ENCODE measurements at regions not wholly inside any gene's neighbourhood (a gene's known extent, or its start where the extent isn't known, plus 50 kb on each side); places are given as distances from the start of the nearest gene placed in this dataset.
"Not testable (repeated sequence)": the region's sequence is repeated elsewhere in the genome, so short reads cannot be mapped to it uniquely, and the experiment has no call there.

GRCh38 chr5:118506217-118506852, 482.0 kb downstream of the DTWD2 start:
- intact Hi-C loops (cut with DNase I): no loop called here
- no peaks in the 10 kb centered on the region for H3K27me3 ChIP-seq
- WGBS, 2 donors: 67 to 78% methylated on average over 4 of the region's 4 CpGs
- TF ChIP-seq CTCF (IDR thresholded peaks at IDR 0.05) (no peak), POLR2A (IDR thresholded peaks at IDR 0.05) (no peak)
- DNase-seq: no peak
- H3K4me1 ChIP-seq: no peaks in the 10 kb centered on the region
- H3K4me3 ChIP-seq: no peak overlapping the region
- peaks cover 0 to 7% (median 0%) of the 10 kb centered on the region in 3 donors for H3K9me3 ChIP-seq
- H3K36me3 ChIP-seq: no peaks in the 10 kb centered on the region
- H3K27ac ChIP-seq: no peak overlapping the region

- 60 to 67% methylated on average over 1 of the region's 9 CpGs for WGBS, 2 donors
Observed at GRCh38 chr5:118502232-118502631, 486.1 kb downstream of the DTWD2 start.

GRCh38 chr5:118491351-118491750, 497.0 kb downstream of the DTWD2 start:
- Histone ChIP-seq H3K4me1 (no peaks in the 10 kb centered on the region), H3K9me3 (no peaks in the 10 kb centered on the region), H3K27me3 (no peaks in the 10 kb centered on the region), H3K36me3 (no peaks in the 10 kb centered on the region), H3K27ac (no peak overlapping the region), H3K4me3 (no peak overlapping the region)
- no peak for DNase-seq
- 70 to 80% methylated on average over 1 of the region's 1 CpG for WGBS, 2 donors
- intact Hi-C loops (cut with DNase I): no loop called here
- TF ChIP-seq CTCF (IDR thresholded peaks at IDR 0.05) (no peak), POLR2A (IDR thresholded peaks at IDR 0.05) (no peak)

More at GRCh38 chr5:118502232-118502631, 486.1 kb downstream of the DTWD2 start:
- DNase-seq; H3K9me3 ChIP-seq; H3K36me3 ChIP-seq; H3K27ac ChIP-seq; H3K4me1 ChIP-seq; intact Hi-C loops (cut with DNase I); H3K4me3 ChIP-seq; H3K27me3 ChIP-seq: not testable (repeated sequence)

- no peaks in the 10 kb centered on the region for H3K4me1 ChIP-seq
- TF ChIP-seq POLR2A (IDR thresholded peaks at IDR 0.05): no peak
- TF ChIP-seq CTCF (IDR thresholded peaks at IDR 0.05): no peak
- no peak for DNase-seq
- H3K36me3 ChIP-seq: no peaks in the 10 kb centered on the region
- intact Hi-C loops (cut with DNase I): no loop called here
- 33 to 36% methylated on average over 3 of the region's 3 CpGs for WGBS, 2 donors
- no peak overlapping the region for H3K27ac ChIP-seq
- no peaks in the 10 kb centered on the region for H3K27me3 ChIP-seq
- H3K4me3 ChIP-seq: no peak overlapping the region
- no peaks in the 10 kb centered on the region for H3K9me3 ChIP-seq
Observed at GRCh38 chr5:118486647-118487225, 501.6 kb downstream of the DTWD2 start.

GRCh38 chr5:118479285-118479684, 509.1 kb downstream of the DTWD2 start:
- intact Hi-C loops (cut with DNase I): no loop called here
- peaks cover 0 to 5% (median 0%) of the 10 kb centered on the region in 3 donors for H3K9me3 ChIP-seq
- H3K4me1 ChIP-seq: no peaks in the 10 kb centered on the region
- no peaks in the 10 kb centered on the region for H3K27me3 ChIP-seq
- WGBS, 2 donors: 50% methylated on average over 1 of the region's 2 CpGs; no CpG with 5 or more reads in 1 of the 2 donors
- H3K36me3 ChIP-seq: no peaks in the 10 kb centered on the region
- TF ChIP-seq POLR2A (IDR thresholded peaks at IDR 0.05): no peak
- TF ChIP-seq CTCF (IDR thresholded peaks at IDR 0.05): no peak
- no peak overlapping the region for H3K27ac ChIP-seq
- DNase-seq: no peak
- no peak overlapping the region for H3K4me3 ChIP-seq
